HG03342 (cell line): ENCODE measurements at regions not wholly inside any gene's neighbourhood (a gene's known extent, or its start where the extent isn't known, plus 50 kb on each side); places are given as distances from the start of the nearest gene placed in this dataset.
"Not testable (repeated sequence)": the region's sequence is repeated elsewhere in the genome, so short reads cannot be mapped to it uniquely, and the experiment has no call there.

Source experiments
- ATAC-seq: cut with Tn5 transposase; IDR thresholded peaks from one replicate; pipeline ENCODE4 v1.9.1; 2021; ENCODE audit warnings: mild to moderate bottlenecking, moderate library complexity; ENCODE audit not compliant: unreplicated experiment

DNA sequence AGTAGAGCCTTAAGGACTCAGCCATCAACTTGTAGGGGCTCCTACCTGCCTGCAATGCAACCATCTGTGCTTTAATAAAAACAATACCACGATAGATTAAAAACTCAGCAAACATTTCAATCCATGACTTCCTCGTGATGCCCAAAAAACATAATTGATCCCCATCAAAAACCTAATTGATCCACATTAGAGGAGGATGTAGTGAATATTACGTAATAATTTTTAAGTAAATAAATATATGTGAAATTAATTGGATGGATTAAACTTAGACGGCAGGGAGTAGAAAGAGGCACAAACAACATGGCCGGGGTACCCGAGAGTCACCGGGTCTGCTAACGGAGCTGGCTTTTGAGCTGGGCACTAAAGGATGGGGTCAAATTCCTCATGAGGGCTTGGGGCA is 87.3 kb downstream of the ARL4C start:
- no peak for ATAC-seq

DNA sequence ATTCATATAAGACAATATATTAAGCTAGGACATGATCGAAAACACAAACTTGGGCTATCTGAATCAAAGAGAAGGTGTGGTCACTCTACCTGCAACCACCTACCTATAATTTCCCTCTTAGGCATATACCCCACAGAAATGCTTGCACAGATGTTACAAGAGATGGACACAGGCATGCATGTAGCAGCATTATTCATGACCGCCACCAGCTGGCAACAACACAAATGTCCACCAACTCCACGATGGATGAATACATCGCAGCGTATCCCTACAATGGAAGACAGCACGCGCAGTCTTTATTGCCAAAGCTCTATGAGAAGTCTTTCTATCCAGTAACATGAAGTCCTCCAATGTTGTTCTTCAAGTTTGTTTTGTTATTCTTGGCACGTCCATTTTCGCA is 90.8 kb downstream of the ARL4C start:
- ATAC-seq: no peak

DNA sequence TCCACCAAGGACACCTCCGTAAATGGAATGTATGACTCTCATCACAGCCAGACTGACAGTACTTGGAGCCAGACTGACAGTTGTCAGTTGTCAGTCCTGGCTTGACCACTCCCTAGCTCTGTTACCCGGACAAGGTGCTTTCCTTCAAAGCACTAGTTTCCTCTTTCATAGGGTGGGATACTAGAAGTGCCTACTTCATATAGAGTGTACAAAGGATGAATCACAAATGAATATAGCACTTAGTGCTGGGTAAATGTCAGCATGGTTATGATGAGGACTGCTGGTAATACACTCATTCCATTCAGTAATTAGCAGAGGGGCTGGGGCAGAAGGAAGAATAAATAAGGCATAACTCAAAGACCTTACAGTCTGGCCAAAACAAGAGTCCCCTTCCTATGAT is 91.4 kb downstream of the ARL4C start:
- no peak for ATAC-seq

- ATAC-seq: no peak
Measured at GRCh38 chr2:234404957-234405356, 91.9 kb downstream of the ARL4C start.

DNA sequence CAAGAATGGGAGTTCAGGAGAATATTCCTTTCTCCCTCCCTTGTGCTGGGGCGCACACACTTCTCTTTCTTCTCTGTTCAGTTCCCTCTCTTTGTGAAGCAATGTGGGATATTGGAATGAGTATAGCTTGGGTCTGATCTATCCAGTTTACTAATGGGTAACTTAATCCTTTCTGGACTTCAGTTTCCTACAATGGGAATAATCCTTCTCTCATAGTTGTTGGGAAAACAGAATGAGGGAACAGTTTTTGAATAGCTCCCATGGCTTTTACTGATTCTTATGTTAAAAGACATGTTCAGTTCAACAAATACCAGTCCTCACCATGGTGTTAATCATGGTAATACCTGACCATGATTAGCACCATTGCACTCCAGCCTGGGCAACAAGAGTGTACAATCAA is 93.1 kb downstream of the ARL4C start:
- ATAC-seq: no peak

- ATAC-seq: no peak
Measured at GRCh38 chr2:234403074-234403473, 93.8 kb downstream of the ARL4C start.

- ATAC-seq: no peak
Measured at GRCh38 chr2:234401426-234401825, 95.5 kb downstream of the ARL4C start.

DNA sequence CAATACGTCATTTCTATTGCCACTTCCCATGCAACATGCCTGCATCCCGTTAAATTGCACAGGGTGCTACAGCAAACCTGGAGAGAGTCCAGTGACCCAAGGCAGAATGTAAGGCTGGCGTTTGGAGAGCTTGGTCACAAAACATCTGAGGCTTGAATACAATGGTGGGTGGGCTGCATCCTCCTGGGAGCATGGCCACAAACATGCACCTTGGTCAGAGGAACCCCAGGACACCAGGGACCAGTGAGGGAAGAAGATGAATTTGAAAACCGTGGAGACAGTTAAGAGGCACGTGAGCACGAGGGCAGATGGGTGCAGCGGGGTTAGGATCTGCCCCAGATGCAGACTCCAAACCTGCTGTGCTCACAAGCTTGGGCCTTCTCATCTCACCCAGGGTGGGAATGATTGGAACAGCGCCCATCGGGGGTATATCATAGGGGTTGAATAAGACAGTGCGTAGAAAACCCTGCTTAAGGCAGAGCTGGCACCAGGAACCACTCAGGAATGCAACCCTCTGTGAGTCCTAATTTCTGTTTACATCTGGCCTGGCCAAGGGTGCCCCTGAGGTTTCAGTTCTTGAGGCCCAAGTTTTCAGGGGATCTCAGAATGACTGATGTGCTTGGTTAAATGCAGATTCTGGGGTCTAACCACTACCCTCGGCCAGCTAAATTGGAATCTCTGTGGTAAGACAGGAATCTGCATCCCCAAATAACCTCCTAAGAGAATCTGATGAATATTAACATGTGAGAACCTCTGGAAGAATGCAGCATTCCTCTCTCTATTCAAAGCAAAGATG is 97.2 kb downstream of the ARL4C start:
- ATAC-seq: no peak

DNA sequence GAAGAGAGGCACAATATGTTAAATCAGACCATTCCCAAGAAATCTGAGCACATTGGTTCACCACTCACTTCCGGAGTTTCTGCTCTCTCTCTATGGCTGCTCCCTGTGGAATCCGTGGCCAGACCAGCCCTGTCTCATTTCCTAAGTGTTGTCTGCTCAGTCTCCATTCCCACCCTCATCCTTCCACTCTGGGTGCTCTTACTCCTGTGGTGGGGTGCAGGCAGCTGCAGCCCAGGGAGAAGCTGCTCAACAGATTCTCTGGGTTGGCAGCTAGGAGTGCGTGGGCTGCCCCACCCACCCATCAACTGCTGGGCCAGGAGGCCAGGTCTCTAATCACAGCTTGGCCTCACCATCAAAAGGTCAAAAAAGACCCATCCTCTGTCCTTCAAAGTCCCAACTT is 98.3 kb downstream of the ARL4C start:
- ATAC-seq: no peak

DNA sequence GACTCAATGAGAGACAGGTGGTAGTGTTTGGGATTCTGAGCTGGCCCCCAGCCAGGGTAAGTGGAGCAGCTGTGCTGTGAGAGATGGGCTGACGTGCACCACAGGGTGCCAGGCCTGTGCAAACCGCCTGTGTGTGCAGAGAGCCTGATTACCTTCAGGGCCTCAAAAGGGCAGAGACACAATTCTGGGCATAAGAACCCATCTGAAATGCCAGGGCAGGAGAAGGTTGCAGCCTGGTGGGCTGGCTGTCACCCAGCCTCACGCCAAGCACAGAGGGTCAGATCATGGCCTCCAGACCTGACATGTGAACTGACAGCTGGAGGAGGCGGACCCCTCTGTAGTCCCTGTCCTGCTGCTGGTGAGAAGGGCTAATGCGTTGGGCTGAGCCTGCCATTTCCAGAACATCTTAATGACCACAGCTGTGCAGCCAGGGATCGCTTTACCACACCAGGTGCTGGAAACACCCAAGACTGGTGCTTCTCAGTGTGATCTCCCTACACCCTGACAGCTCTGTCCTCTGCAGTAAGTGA is 100.9 kb downstream of the ARL4C start:
- no peak for ATAC-seq

DNA sequence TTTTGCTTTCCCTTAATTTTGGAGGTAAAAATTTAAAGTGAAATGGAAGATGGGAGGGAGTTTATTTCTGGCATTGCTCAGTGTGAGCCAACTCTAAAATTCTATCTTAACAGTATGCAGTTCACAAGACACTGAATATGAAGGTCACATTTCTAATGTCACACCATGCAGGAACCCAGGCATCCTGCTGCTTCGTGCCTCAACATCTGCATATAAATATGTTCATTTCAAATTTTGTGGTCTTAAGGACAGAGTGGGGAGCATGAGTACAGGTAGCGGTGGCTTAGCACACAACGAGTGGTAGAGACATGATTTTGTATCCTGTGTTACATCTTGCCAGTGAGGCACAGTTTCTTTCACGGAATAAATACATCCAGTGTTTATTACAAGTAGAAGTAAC is 102.4 kb downstream of the ARL4C start:
- no peak for ATAC-seq

DNA sequence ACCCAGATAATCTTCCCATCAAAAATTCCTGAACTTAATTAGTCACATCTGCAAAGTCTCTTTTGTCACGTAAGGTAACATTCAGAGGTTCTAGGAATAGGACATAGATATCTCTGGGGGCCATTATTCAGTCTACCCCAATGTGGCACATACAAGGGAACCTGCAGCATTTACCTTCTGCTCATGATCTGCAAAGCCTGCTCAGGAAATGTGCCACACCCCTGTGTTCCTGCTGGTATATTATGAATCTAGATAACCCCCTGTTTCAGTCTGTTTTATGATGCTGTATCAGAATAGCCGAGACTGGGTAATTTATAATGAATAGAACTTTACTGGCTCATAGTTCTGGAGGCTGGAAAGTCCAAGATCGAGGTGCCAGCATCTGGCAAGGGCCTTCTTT is 103.5 kb downstream of the ARL4C start:
- ATAC-seq: no peak

DNA sequence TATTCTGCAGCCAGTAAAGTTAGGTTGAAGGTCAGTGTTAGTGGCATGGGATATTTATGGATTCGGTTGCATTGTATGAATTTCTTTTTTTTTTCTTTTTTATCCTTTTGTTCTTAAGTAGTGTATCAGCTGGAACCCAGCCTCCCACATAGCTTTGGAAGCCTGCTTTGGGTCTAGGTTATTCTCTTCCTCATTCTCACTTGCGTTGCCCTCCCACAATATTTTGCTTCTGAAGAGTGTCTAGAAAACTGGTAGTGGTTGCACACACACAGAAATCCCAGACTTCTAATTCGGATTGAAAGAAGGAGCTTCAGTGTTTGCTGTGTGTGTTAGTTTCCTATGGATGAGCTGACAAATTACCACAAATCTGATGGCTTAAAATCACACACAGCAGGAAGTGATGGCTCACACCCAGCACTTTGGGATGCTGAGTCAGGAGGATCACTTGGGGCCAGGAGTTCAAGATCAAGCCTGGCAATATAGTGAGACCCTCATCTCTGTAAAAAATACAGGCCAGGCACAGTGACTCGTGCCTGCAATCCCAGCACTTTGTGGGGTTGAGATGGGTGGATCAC is 104.8 kb downstream of the ARL4C start:
- no peak for ATAC-seq

GRCh38 chr2:234391625-234392024 is 105.3 kb downstream of the ARL4C start:
- no peak for ATAC-seq

GRCh38 chr2:234389661-234390060 is 107.2 kb downstream of the ARL4C start:
- not testable (repeated sequence) for ATAC-seq

GRCh38 chr2:234388591-234388990 is 108.3 kb downstream of the ARL4C start:
- no peak for ATAC-seq

- ATAC-seq: no peak
Measured at GRCh38 chr2:234386971-234387370, 109.9 kb downstream of the ARL4C start.

GRCh38 chr2:234382131-234382530 is 114.8 kb downstream of the ARL4C start:
- no peak for ATAC-seq

- ATAC-seq: not testable (repeated sequence)
Measured at GRCh38 chr2:234378958-234379357, 117.9 kb downstream of the ARL4C start.

GRCh38 chr2:234378440-234378839 is 118.4 kb downstream of the ARL4C start:
- ATAC-seq: no peak

GRCh38 chr2:234377761-234378391 is 119.0 kb downstream of the ARL4C start:
- ATAC-seq: no peak

DNA sequence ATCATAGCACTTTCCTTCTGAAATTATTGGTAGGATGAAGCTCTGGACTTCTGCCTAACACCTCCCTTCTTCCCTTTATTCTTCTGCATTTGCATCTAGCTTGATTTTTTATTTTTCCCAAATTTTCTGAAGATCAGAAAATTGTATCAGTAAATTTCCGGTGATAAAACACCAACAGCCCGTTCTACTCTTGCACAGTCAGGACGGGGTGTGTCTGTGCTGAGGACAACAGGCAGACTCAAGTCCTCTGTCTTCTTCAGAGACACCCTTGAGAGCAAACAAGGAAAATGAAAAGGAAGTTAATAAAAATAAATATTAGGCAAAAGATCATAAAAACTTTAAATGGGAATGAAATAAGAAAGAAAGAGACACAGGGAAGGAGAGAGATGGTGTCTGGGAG is 120.7 kb downstream of the ARL4C start:
- ATAC-seq: no peak
